Medulla oblongata (tissue), 1 donor: ENCODE measurements at regions not wholly inside any gene's neighbourhood (a gene's known extent, or its start where the extent isn't known, plus 50 kb on each side); places are given as distances from the start of the nearest gene placed in this dataset.

Experiments
- DNase-seq: peaks from one replicate; pipeline ENCODE4 v3.0.0-alpha.2; 2015; ENCODE audit errors: extremely low spot score

- DNase-seq: no peak
These were observed 496.5 kb downstream of the FSCB start for GRCh38 chr14:44010595-44010994.

GRCh38 chr14:44010071-44010470 lies 497.0 kb downstream of the FSCB start:
- DNase-seq: no peak

GRCh38 chr14:44009642-44010041 lies 497.4 kb downstream of the FSCB start:
- DNase-seq: no peak

- no peak for DNase-seq
These were observed 518.1 kb downstream of the FSCB start for GRCh38 chr14:43988989-43989388.

- DNase-seq: no peak
These were observed 523.4 kb downstream of the FSCB start for GRCh38 chr14:43983721-43984120.

- DNase-seq: no peak
These were observed 525.8 kb downstream of the FSCB start for GRCh38 chr14:43981135-43981768.

- DNase-seq: no peak
These were observed 550.3 kb downstream of the FSCB start for GRCh38 chr14:43956741-43957140.

- no peak for DNase-seq
These were observed 557.7 kb downstream of the FSCB start for GRCh38 chr14:43949400-43949799.

- DNase-seq: no peak
These were observed 567.2 kb downstream of the FSCB start for GRCh38 chr14:43939836-43940235.

- DNase-seq: no peak
These were observed 568.3 kb downstream of the FSCB start for GRCh38 chr14:43938588-43939281.

GRCh38 chr14:43937001-43937400 lies 570.1 kb downstream of the FSCB start:
- no peak for DNase-seq

- DNase-seq: no peak
These were observed 573.0 kb downstream of the FSCB start for GRCh38 chr14:43934102-43934501.

- DNase-seq: no peak
These were observed 592.9 kb downstream of the FSCB start for GRCh38 chr14:43914041-43914693.

GRCh38 chr14:43903209-43903608 lies 603.9 kb downstream of the FSCB start:
- no peak for DNase-seq

GRCh38 chr14:43901911-43902673 lies 605.0 kb downstream of the FSCB start:
- no peak for DNase-seq

GRCh38 chr14:43900173-43900655 lies 606.9 kb downstream of the FSCB start:
- DNase-seq: no peak

GRCh38 chr14:43898687-43899086 lies 608.4 kb downstream of the FSCB start:
- peak; percentile 12 for DNase-seq

- no peak for DNase-seq
These were observed 611.0 kb downstream of the FSCB start for GRCh38 chr14:43896044-43896443.

- no peak for DNase-seq
These were observed 612.5 kb downstream of the FSCB start for GRCh38 chr14:43894534-43894933.

GRCh38 chr14:43887523-43887922 lies 619.6 kb downstream of the FSCB start:
- no peak for DNase-seq

GRCh38 chr14:43877351-43877960 lies 629.6 kb downstream of the FSCB start:
- no peak for DNase-seq
